Lower leg skin (tissue), 3 donors: ENCODE measurements at regions not wholly inside any gene's neighbourhood (a gene's known extent, or its start where the extent isn't known, plus 50 kb on each side); places are given as distances from the start of the nearest gene placed in this dataset.

Experiments
- CTCF ChIP-seq, 3 donors: fragments of 450-650 bp; IDR thresholded peaks; one replicate each; pipeline ENCODE4 v1.5.1; 2016; ENCODE audit warnings: antibody characterized with exemption in 3 of 3, mild to moderate bottlenecking in 3 of 3, moderate library complexity in 2 of 3
- POLR2A ChIP-seq, 2 donors: fragments of 450-650 bp; IDR thresholded peaks; one replicate each; pipeline ENCODE4 v1.6.1; 2016 to 2017; ENCODE audit warnings: antibody characterized with exemption in 2 of 2, mild to moderate bottlenecking in 1 of 2, moderate library complexity in 1 of 2

GRCh38 chr1:116314305-116314919 is 58.6 kb upstream of the ATP1A1 start:
- TF ChIP-seq POLR2A (IDR thresholded peaks at IDR 0.05) (no peak), CTCF (IDR thresholded peaks at IDR 0.05) (no peak)
